Mesothelial cell of epicardium (in vitro differentiated cells): ENCODE measurements at regions not wholly inside any gene's neighbourhood (a gene's known extent, or its start where the extent isn't known, plus 50 kb on each side); places are given as distances from the start of the nearest gene placed in this dataset.

Experiments used
- DNase-seq, 2 experiments: peaks; one replicate each; pipeline ENCODE4 v3.0.0; 2021; ENCODE audit warnings: low spot score in 2 of 2; ENCODE audit not compliant: unreplicated experiment in 2 of 2
- H3K27ac Mint-ChIP-seq: 2 replicates; pipeline ENCODE4 v1.8.0; 2021; ENCODE audit warnings: mixed read lengths
- H3K27me3 Mint-ChIP-seq: 2 replicates; pipeline ENCODE4 v1.8.0; 2021; ENCODE audit warnings: low read depth, mixed read lengths
- H3K36me3 Mint-ChIP-seq: 2 replicates; pipeline ENCODE4 v1.8.0; 2021; ENCODE audit warnings: mixed read lengths
- H3K4me1 Mint-ChIP-seq: 2 replicates; pipeline ENCODE4 v1.8.0; 2021; ENCODE audit warnings: mixed read lengths
- H3K4me3 Mint-ChIP-seq: 2 replicates; pipeline ENCODE4 v1.8.0; 2021; ENCODE audit warnings: mild to moderate bottlenecking, moderate library complexity, mixed read lengths
- H3K9me3 Mint-ChIP-seq: 2 replicates; pipeline ENCODE4 v1.8.0; 2021; ENCODE audit warnings: mixed read lengths
- TF ChIP-seq, protein P1 (sequence below): fragments of 200-600 bp; sonication (generic); IDR thresholded peaks from one replicate; pipeline ENCODE4 v1.5.0; 2021; ENCODE audit warnings: antibody characterized with exemption; ENCODE audit not compliant: unreplicated experiment

DNA sequence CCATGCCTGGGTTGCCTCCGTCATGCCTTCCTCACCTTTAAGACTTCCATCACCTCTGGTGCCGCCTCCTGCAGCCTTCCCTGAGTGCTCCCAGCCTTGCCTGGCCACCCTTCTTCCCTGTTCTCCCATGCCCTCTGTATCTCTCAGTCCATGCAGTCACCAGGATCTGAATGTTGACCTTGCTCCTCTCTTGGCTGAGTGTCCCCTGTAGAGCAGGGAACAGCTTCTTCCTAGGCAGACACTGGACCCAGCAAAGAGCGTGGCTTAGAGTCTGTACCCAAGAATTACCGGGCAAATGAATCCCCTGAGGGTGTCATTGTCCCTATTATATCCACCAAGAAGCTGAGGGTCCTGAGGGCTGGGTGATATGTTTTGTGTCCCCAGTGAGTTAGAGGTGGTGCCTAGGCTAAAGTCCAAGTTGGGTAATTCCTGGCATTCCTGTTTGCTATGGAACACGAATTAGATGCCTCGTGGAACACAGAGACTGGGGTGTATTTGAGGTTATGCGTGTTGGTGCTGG, 505.6 kb downstream of the RPS24 start:
- Mint-ChIP-seq H3K9me3 (no peaks in the 10 kb centered on the region), H3K36me3 (no peaks in the 10 kb centered on the region), H3K4me1 (peaks cover 39% of the 10 kb centered on the region), H3K27me3 (no peaks in the 10 kb centered on the region), H3K4me3 (no peak overlapping the region), H3K27ac (no peak overlapping the region)
- no peak for DNase-seq
- TF ChIP-seq, protein P1, sequence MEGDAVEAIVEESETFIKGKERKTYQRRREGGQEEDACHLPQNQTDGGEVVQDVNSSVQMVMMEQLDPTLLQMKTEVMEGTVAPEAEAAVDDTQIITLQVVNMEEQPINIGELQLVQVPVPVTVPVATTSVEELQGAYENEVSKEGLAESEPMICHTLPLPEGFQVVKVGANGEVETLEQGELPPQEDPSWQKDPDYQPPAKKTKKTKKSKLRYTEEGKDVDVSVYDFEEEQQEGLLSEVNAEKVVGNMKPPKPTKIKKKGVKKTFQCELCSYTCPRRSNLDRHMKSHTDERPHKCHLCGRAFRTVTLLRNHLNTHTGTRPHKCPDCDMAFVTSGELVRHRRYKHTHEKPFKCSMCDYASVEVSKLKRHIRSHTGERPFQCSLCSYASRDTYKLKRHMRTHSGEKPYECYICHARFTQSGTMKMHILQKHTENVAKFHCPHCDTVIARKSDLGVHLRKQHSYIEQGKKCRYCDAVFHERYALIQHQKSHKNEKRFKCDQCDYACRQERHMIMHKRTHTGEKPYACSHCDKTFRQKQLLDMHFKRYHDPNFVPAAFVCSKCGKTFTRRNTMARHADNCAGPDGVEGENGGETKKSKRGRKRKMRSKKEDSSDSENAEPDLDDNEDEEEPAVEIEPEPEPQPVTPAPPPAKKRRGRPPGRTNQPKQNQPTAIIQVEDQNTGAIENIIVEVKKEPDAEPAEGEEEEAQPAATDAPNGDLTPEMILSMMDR, result no peak

DNA sequence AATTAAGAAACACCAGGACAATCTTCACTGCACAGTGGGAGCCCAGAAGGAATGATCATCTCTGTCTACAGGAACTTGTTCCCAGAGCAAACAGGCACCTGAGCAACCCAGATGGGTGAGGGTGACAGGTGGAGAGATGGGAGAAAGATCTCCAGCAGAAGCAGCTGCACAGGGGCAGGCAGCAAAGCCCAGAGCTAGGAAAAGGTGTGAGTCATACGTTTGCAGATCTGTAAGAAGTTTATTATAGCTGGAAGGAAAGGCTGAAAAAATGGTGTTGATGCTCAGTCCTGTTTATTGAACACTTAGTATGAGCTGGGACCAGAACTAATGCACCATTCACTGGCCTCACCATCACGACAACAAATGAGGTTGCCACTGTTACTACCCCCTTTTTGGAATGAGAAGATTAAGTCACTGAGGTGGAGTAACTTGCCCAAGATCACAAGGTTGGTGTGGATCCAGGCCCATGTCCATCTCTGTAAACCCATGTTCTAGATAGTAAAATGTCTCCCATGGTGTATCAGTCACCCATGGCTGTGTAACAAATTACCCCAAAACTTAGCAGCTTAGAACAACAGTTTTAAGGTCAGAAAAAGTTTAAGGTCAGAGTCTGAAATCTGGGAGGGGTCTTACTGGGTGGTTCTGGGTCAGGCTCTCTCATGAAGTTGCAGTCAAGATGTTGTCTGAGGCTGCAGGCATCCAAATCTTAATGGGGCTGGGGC, 506.9 kb downstream of the RPS24 start:
- Mint-ChIP-seq H3K4me1 (peaks cover 43% of the 10 kb centered on the region), H3K9me3 (no peaks in the 10 kb centered on the region), H3K27me3 (no peaks in the 10 kb centered on the region), H3K36me3 (no peaks in the 10 kb centered on the region), H3K27ac (no peak overlapping the region), H3K4me3 (no peak overlapping the region)
- no peak for DNase-seq
- TF ChIP-seq, protein P1, result no peak

DNA sequence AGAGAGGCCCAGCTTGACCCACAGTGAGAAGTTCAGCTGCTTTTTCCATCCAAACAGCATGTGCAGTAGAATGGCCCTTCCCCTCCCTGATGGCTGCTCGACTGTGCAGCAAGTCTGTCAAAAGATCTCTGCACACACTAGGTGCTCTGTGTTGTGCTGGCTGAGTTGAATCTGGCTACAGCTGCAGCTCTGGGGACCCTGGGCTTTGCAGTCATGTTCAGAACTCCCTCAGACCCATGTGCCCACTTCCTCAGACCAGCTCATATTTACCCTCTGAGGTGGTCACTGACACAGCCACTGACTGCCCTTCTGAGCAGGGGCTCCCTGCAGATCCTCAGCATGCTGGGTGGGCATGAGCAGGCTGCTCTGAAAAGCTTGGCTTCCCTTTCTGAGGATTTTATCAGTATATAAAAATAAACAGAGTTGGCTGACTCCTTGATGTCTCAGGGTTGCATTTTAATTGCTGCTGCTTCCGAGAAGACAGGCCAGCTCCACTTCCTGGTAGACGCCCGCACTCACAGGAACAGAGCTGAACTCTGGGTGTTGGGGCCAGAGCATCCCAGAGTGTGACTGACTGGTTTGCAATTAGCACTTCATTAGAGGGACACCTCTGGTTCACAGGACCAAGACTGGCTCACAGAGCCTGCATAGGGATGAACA, 507.9 kb downstream of the RPS24 start:
- H3K4me1 Mint-ChIP-seq, result peaks cover 40% of the 10 kb centered on the region
- no peaks in the 10 kb centered on the region for H3K9me3 Mint-ChIP-seq
- DNase-seq, result no peak
- no peaks in the 10 kb centered on the region for H3K27me3 Mint-ChIP-seq
- TF ChIP-seq, protein P1, result no peak
- peak overlapping the region; percentile 67 for H3K27ac Mint-ChIP-seq
- no peaks in the 10 kb centered on the region for H3K36me3 Mint-ChIP-seq
- H3K4me3 Mint-ChIP-seq, result no peak overlapping the region

DNA sequence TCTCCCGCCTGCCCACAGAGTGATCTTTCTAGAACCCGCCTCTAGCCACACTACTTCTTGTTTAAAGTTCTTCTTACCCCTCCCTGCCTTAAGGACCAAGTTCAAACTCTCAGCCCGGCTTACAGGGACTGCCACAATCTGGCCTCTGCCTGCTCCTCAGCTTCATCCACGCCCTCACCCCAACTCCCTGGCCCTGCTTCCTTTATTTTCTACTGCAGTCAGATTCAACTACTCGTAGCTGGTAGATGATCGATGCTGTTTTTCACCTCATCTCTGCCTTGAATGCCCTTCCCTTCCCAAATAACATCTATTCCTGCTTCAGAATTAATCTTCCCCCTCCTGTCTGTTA, 508.5 kb downstream of the RPS24 start:
- TF ChIP-seq, protein P1, result no peak
- no peaks in the 10 kb centered on the region for H3K27me3 Mint-ChIP-seq
- no peaks in the 10 kb centered on the region for H3K9me3 Mint-ChIP-seq
- no peak for DNase-seq
- H3K4me1 Mint-ChIP-seq, result peaks cover 40% of the 10 kb centered on the region
- peak overlapping the region; percentile 67 for H3K27ac Mint-ChIP-seq
- H3K4me3 Mint-ChIP-seq, result no peak overlapping the region
- H3K36me3 Mint-ChIP-seq, result no peaks in the 10 kb centered on the region

DNA sequence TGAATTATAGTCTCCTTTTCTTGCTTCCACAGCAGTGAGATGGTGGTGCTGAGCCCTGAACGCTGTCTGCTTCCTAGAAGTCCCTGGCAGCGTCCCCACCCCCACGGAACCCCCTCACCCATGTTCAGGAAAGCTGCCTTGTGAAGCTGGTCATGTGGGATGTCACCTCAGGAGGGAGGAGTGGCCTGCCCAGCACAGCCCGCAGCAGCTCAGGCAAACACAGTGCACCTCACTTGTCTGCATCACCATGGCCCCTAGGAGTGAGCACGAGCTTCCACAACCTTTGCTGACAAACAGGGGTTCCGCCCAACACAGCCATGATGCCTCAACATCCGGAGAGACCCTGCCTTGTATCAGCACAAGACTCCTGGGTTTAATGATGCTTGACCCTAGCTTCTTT, 508.9 kb downstream of the RPS24 start:
- no peaks in the 10 kb centered on the region for H3K9me3 Mint-ChIP-seq
- H3K27me3 Mint-ChIP-seq, result no peaks in the 10 kb centered on the region
- peak overlapping the region; percentile 67 for H3K27ac Mint-ChIP-seq
- DNase-seq, result no peak
- H3K4me1 Mint-ChIP-seq, result peaks cover 40% of the 10 kb centered on the region
- H3K36me3 Mint-ChIP-seq, result no peaks in the 10 kb centered on the region
- TF ChIP-seq, protein P1, result no peak
- H3K4me3 Mint-ChIP-seq, result no peak overlapping the region
